ENCODE measurements at regions not wholly inside any gene's neighbourhood (a gene's known extent, or its start where the extent isn't known, plus 50 kb on each side); places are given as distances from the start of the nearest gene placed in this dataset.
"Not testable (repeated sequence)": the region's sequence is repeated elsewhere in the genome, so short reads cannot be mapped to it uniquely, and the experiment has no call there.

- DNase-seq = peak; percentile 46
- no peaks in the 10 kb centered on the region for H3K36me3 ChIP-seq (replicated peaks; ENCODE audit: control insufficient read depth, insufficient read depth, low read length)
- H3K4me3 ChIP-seq (ENCODE audit: insufficient read depth, low read depth, low read length) = no peak overlapping the region
- H3K27me3 ChIP-seq (ENCODE audit: control insufficient read depth, insufficient read depth, low read length) = no peaks in the 10 kb centered on the region
Observed at GRCh38 chr22:49519117-49519737, 308.4 kb downstream of the BRD1 start.

- no peaks in the 10 kb centered on the region for H3K27me3 ChIP-seq (ENCODE audit: control insufficient read depth, insufficient read depth, low read length)
- peak; percentile 58 for DNase-seq
- no peaks in the 10 kb centered on the region for H3K36me3 ChIP-seq (replicated peaks; ENCODE audit: control insufficient read depth, insufficient read depth, low read length)
- H3K4me3 ChIP-seq (ENCODE audit: insufficient read depth, low read depth, low read length) = no peak overlapping the region
Observed at GRCh38 chr22:49518436-49518970, 309.2 kb downstream of the BRD1 start.

- Histone ChIP-seq H3K27me3 (ENCODE audit: control insufficient read depth, insufficient read depth, low read length) (no peaks in the 10 kb centered on the region), H3K36me3 (replicated peaks; ENCODE audit: control insufficient read depth, insufficient read depth, low read length) (no peaks in the 10 kb centered on the region), H3K4me3 (ENCODE audit: insufficient read depth, low read depth, low read length) (no peak overlapping the region)
- peak; percentile 37 for DNase-seq
Observed at GRCh38 chr22:49517667-49518185, 309.9 kb downstream of the BRD1 start.

GRCh38 chr22:49517211-49517610 is 310.5 kb downstream of the BRD1 start:
- peak; percentile 21 for DNase-seq
- no peak overlapping the region for H3K4me3 ChIP-seq (ENCODE audit: insufficient read depth, low read depth, low read length)
- H3K27me3 ChIP-seq (ENCODE audit: control insufficient read depth, insufficient read depth, low read length) = no peaks in the 10 kb centered on the region
- H3K36me3 ChIP-seq (replicated peaks; ENCODE audit: control insufficient read depth, insufficient read depth, low read length) = no peaks in the 10 kb centered on the region

GRCh38 chr22:49515475-49515874 is 312.2 kb downstream of the BRD1 start:
- Histone ChIP-seq H3K27me3 (ENCODE audit: control insufficient read depth, insufficient read depth, low read length) (no peaks in the 10 kb centered on the region), H3K4me3 (ENCODE audit: insufficient read depth, low read depth, low read length) (no peak overlapping the region), H3K36me3 (replicated peaks; ENCODE audit: control insufficient read depth, insufficient read depth, low read length) (no peaks in the 10 kb centered on the region)
- peak; percentile 58 for DNase-seq

- no peaks in the 10 kb centered on the region for H3K36me3 ChIP-seq (replicated peaks; ENCODE audit: control insufficient read depth, insufficient read depth, low read length)
- DNase-seq = peak; percentile 24
- no peaks in the 10 kb centered on the region for H3K27me3 ChIP-seq (ENCODE audit: control insufficient read depth, insufficient read depth, low read length)
- no peak overlapping the region for H3K4me3 ChIP-seq (ENCODE audit: insufficient read depth, low read depth, low read length)
Observed at GRCh38 chr22:49514641-49515040, 313.0 kb downstream of the BRD1 start.

GRCh38 chr22:49514211-49514610 is 313.5 kb downstream of the BRD1 start:
- Histone ChIP-seq H3K36me3 (replicated peaks; ENCODE audit: control insufficient read depth, insufficient read depth, low read length) (no peaks in the 10 kb centered on the region), H3K4me3 (ENCODE audit: insufficient read depth, low read depth, low read length) (no peak overlapping the region), H3K27me3 (ENCODE audit: control insufficient read depth, insufficient read depth, low read length) (no peaks in the 10 kb centered on the region)
- DNase-seq = peak; percentile 31

- Histone ChIP-seq H3K4me3 (ENCODE audit: insufficient read depth, low read depth, low read length) (no peak overlapping the region), H3K27me3 (ENCODE audit: control insufficient read depth, insufficient read depth, low read length) (no peaks in the 10 kb centered on the region)
- peak; percentile 80 for DNase-seq
Observed at GRCh38 chr22:49513358-49513851, 314.3 kb downstream of the BRD1 start.

GRCh38 chr22:49512487-49513165 is 315.0 kb downstream of the BRD1 start:
- H3K36me3 ChIP-seq (replicated peaks; ENCODE audit: control insufficient read depth, insufficient read depth, low read length) = no peaks in the 10 kb centered on the region
- no peaks in the 10 kb centered on the region for H3K27me3 ChIP-seq (ENCODE audit: control insufficient read depth, insufficient read depth, low read length)
- no peak overlapping the region for H3K4me3 ChIP-seq (ENCODE audit: insufficient read depth, low read depth, low read length)
- no peak for DNase-seq

More at GRCh38 chr22:49513358-49513851, 314.3 kb downstream of the BRD1 start:
- H3K36me3 ChIP-seq (replicated peaks; ENCODE audit: control insufficient read depth, insufficient read depth, low read length) = no peaks in the 10 kb centered on the region

- not testable (repeated sequence) for H3K27me3 ChIP-seq (ENCODE audit: control insufficient read depth, insufficient read depth, low read length); DNase-seq; H3K36me3 ChIP-seq (replicated peaks; ENCODE audit: control insufficient read depth, insufficient read depth, low read length); H3K4me3 ChIP-seq (ENCODE audit: insufficient read depth, low read depth, low read length)
Observed at GRCh38 chr22:49511393-49512189, 316.1 kb downstream of the BRD1 start.

GRCh38 chr22:49510718-49511117 is 317.0 kb downstream of the BRD1 start:
- Histone ChIP-seq H3K36me3 (replicated peaks; ENCODE audit: control insufficient read depth, insufficient read depth, low read length) (no peaks in the 10 kb centered on the region), H3K4me3 (ENCODE audit: insufficient read depth, low read depth, low read length) (no peak overlapping the region), H3K27me3 (ENCODE audit: control insufficient read depth, insufficient read depth, low read length) (no peaks in the 10 kb centered on the region)
- no peak for DNase-seq

GRCh38 chr22:49509016-49509415 is 318.7 kb downstream of the BRD1 start:
- H3K27me3 ChIP-seq (ENCODE audit: control insufficient read depth, insufficient read depth, low read length) = no peaks in the 10 kb centered on the region
- no peak overlapping the region for H3K4me3 ChIP-seq (ENCODE audit: insufficient read depth, low read depth, low read length)
- no peak for DNase-seq
- H3K36me3 ChIP-seq (replicated peaks; ENCODE audit: control insufficient read depth, insufficient read depth, low read length) = no peaks in the 10 kb centered on the region

- no peaks in the 10 kb centered on the region for H3K36me3 ChIP-seq (replicated peaks; ENCODE audit: control insufficient read depth, insufficient read depth, low read length)
- no peak overlapping the region for H3K4me3 ChIP-seq (ENCODE audit: insufficient read depth, low read depth, low read length)
- H3K27me3 ChIP-seq (ENCODE audit: control insufficient read depth, insufficient read depth, low read length) = no peaks in the 10 kb centered on the region
- DNase-seq = no peak
Observed at GRCh38 chr22:49508561-49508960, 319.1 kb downstream of the BRD1 start.

GRCh38 chr22:49507607-49508292 is 319.9 kb downstream of the BRD1 start:
- Histone ChIP-seq H3K27me3 (ENCODE audit: control insufficient read depth, insufficient read depth, low read length) (no peaks in the 10 kb centered on the region), H3K36me3 (replicated peaks; ENCODE audit: control insufficient read depth, insufficient read depth, low read length) (no peaks in the 10 kb centered on the region), H3K4me3 (ENCODE audit: insufficient read depth, low read depth, low read length) (no peak overlapping the region)
- no peak for DNase-seq

Measured in H7 (cell line).